H1 (cell line): ENCODE measurements at regions not wholly inside any gene's neighbourhood (a gene's known extent, or its start where the extent isn't known, plus 50 kb on each side); places are given as distances from the start of the nearest gene placed in this dataset.

Experiments
- CTCF ChIA-PET: fragments of 300-600 bp; sonication (Branson Sonifier 250); formaldehyde crosslinking; loops from one replicate; lab custom pipeline; 2021; ENCODE audit not compliant: partially characterized antibody; lab: Charles Lee
- POLR2A ChIA-PET: fragments of 300-600 bp; sonication (Branson Sonifier 250); formaldehyde crosslinking; loops from one replicate; lab custom pipeline; 2021; ENCODE audit warnings: inconsistent platforms; ENCODE audit not compliant: partially characterized antibody; lab: Charles Lee
- DNase-seq, 2 experiments: peaks; one replicate each; pipeline versions ENCODE4 v3.0.0 to v3.0.0-alpha.2; 2010 to 2022; ENCODE audit warnings: low spot score in 2 of 2, low read depth in 1 of 2, mixed read lengths in 1 of 2
- FAIRE-seq: peaks from 2 replicates; lab custom pipeline; 2011; peaks lifted over from hg19 to GRCh38; lab: Jason Lieb, UNC
- H2AFZ ChIP-seq: 2 replicates; pipeline ENCODE4 v1.8.1; 2012; ENCODE audit warnings: low read length, inconsistent platforms
- H2AK5ac ChIP-seq: 2 replicates; pipeline ENCODE4 v1.6.1; 2013; ENCODE audit warnings: low read depth, low read length
- H2BK120ac ChIP-seq: replicated peaks from 2 replicates; pipeline ENCODE3; 2013; ENCODE audit warnings: low read depth, low read length, inconsistent platforms
- H2BK12ac ChIP-seq: 2 replicates; pipeline ENCODE4 v1.6.1; 2013; ENCODE audit warnings: low read depth, low read length
- H2BK15ac ChIP-seq: 2 replicates; pipeline ENCODE4 v1.6.1; 2013; ENCODE audit warnings: low read length
- H2BK20ac ChIP-seq: 2 replicates; pipeline ENCODE4 v1.6.1; 2013; ENCODE audit warnings: low read length
- H2BK5ac ChIP-seq: 2 replicates; pipeline ENCODE4 v1.6.1; 2013; ENCODE audit warnings: low read depth, low read length
- H3K14ac ChIP-seq: 2 replicates; pipeline ENCODE4 v1.6.1; 2013; ENCODE audit warnings: inconsistent platforms; ENCODE audit not compliant: insufficient read length
- H3K18ac ChIP-seq: 2 replicates; pipeline ENCODE4 v1.6.1; 2013; ENCODE audit warnings: low read length; ENCODE audit errors: extremely low read depth
- H3K23ac ChIP-seq: 2 replicates; pipeline ENCODE4 v1.6.1; 2013; ENCODE audit warnings: inconsistent platforms; ENCODE audit not compliant: insufficient read length
- H3K23me2 ChIP-seq: 2 replicates; pipeline ENCODE4 v1.6.1; 2013; ENCODE audit warnings: low read depth, low read length
- H3K27ac ChIP-seq: 2 replicates; pipeline ENCODE4 v1.6.1; 2011; ENCODE audit warnings: low read depth, low read length, inconsistent platforms
- H3K27me3 ChIP-seq, 4 experiments: replicated peaks in 1 of 4; 1 replicate in 1 of 4; 2 replicates in 3 of 4; pipeline versions ENCODE4 v1.6.1 to v1.8.1; 2011 to 2013; ENCODE audit warnings: low read length in 3 of 4, mild to moderate bottlenecking in 3 of 4, inconsistent platforms in 2 of 4, mixed read lengths in 2 of 4, moderate library complexity in 1 of 4; ENCODE audit not compliant: control insufficient read depth in 3 of 4, insufficient read depth in 3 of 4; ENCODE audit errors: extremely low read depth in 1 of 4
- H3K36me3 ChIP-seq, 4 experiments: 2 replicates each; pipeline versions ENCODE4 v1.6.1 to v1.8.1; 2011 to 2013; ENCODE audit warnings: mild to moderate bottlenecking in 4 of 4, low read length in 3 of 4, moderate library complexity in 2 of 4, control low read depth in 1 of 4, inconsistent platforms in 1 of 4; ENCODE audit not compliant: insufficient read depth in 4 of 4, control insufficient read depth in 2 of 4
- H3K4ac ChIP-seq: replicated peaks from 2 replicates; pipeline ENCODE3; 2013; ENCODE audit warnings: low read length, low read depth, mixed read lengths, inconsistent platforms; ENCODE audit not compliant: insufficient read length
- H3K4me1 ChIP-seq, 4 experiments: replicated peaks in 1 of 4; 1 replicate in 1 of 4; 2 replicates in 3 of 4; pipeline versions ENCODE4 v1.6.1 to v1.8.1; 2011 to 2013; ENCODE audit warnings: low read length in 3 of 4, inconsistent platforms in 2 of 4, mixed read lengths in 1 of 4; ENCODE audit not compliant: insufficient read depth in 4 of 4, control insufficient read depth in 3 of 4
- H3K4me2 ChIP-seq, 2 experiments: 2 replicates each; pipeline versions ENCODE4 v1.6.1 to v1.8.1; 2011 to 2013; ENCODE audit warnings: low read depth in 2 of 2, low read length in 2 of 2, control low read depth in 1 of 2, inconsistent platforms in 1 of 2, mild to moderate bottlenecking in 1 of 2; ENCODE audit not compliant: insufficient read depth in 1 of 2
- H3K4me3 ChIP-seq, 4 experiments: fragments of 200-600, 300-600 bp in 1 of 4; sonication (generic), shearing (Covaris generic), sonication (Bioruptor Twin) in 1 of 4; 2 replicates each; pipeline versions ENCODE4 v1.5.1 to v1.8.1; 2011 to 2016; ENCODE audit warnings: low read length in 4 of 4, low read depth in 3 of 4, control low read depth in 2 of 4, inconsistent platforms in 2 of 4, mild to moderate bottlenecking in 2 of 4, mixed read lengths in 1 of 4, moderate library complexity in 1 of 4; ENCODE audit not compliant: insufficient read depth in 2 of 4; ENCODE audit errors: extremely low read depth in 1 of 4
- H3K56ac ChIP-seq: replicated peaks from 2 replicates; pipeline ENCODE3; 2013; ENCODE audit warnings: low read depth, mild to moderate bottlenecking, mixed read lengths, low read length, inconsistent platforms; ENCODE audit not compliant: insufficient read length
- H3K79me1 ChIP-seq: 2 replicates; pipeline ENCODE4 v1.6.1; 2013; ENCODE audit warnings: low read depth, low read length, control low read depth
- H3K79me2 ChIP-seq, 2 experiments: 2 replicates each; pipeline versions ENCODE4 v1.6.1 to v1.8.1; 2012 to 2013; ENCODE audit warnings: low read length in 2 of 2, mild to moderate bottlenecking in 2 of 2, inconsistent platforms in 1 of 2; ENCODE audit not compliant: insufficient read depth in 2 of 2, control insufficient read depth in 1 of 2
- H3K9ac ChIP-seq, 4 experiments: replicated peaks in 1 of 4; 1 replicate in 1 of 4; 2 replicates in 3 of 4; pipeline versions ENCODE4 v1.6.1 to v1.8.1; 2011 to 2013; ENCODE audit warnings: low read depth in 3 of 4, low read length in 3 of 4, control low read depth in 2 of 4, mild to moderate bottlenecking in 2 of 4, moderate library complexity in 2 of 4, inconsistent platforms in 1 of 4; ENCODE audit errors: extremely low read depth in 1 of 4
- H3K9me3 ChIP-seq, 2 experiments: 2 replicates each; pipeline versions ENCODE4 v1.6.1 to v1.8.1; 2012 to 2013; ENCODE audit warnings: mild to moderate bottlenecking in 2 of 2, moderate library complexity in 2 of 2, control low read depth in 1 of 2, inconsistent platforms in 1 of 2, low read depth in 1 of 2, low read length in 1 of 2, mixed read lengths in 1 of 2; ENCODE audit not compliant: insufficient read depth in 2 of 2
- H4K20me1 ChIP-seq, 2 experiments: replicated peaks in 1 of 2; 2 replicates each; pipeline versions ENCODE3 to v1.8.1; 2011 to 2013; ENCODE audit warnings: inconsistent platforms in 2 of 2, low read length in 2 of 2, mild to moderate bottlenecking in 1 of 2; ENCODE audit not compliant: insufficient read depth in 2 of 2, control insufficient read depth in 1 of 2
- H4K5ac ChIP-seq: 2 replicates; pipeline ENCODE4 v1.6.1; 2013; ENCODE audit warnings: low read length, low read depth, mixed read lengths, inconsistent platforms; ENCODE audit not compliant: insufficient read length
- H4K8ac ChIP-seq: 2 replicates; pipeline ENCODE4 v1.8.0; 2013; ENCODE audit warnings: mild to moderate bottlenecking, moderate library complexity, low read length, inconsistent platforms; ENCODE audit not compliant: insufficient read depth; ENCODE audit errors: extremely low read depth
- H4K91ac ChIP-seq: replicated peaks from 2 replicates; pipeline ENCODE3; 2013; ENCODE audit warnings: low read length, mixed read lengths, inconsistent platforms; ENCODE audit not compliant: insufficient read length
- CBX5 ChIP-seq: fragments of 300-800, 300-1000 bp; sonication (generic); IDR thresholded peaks from 2 replicates; pipeline ENCODE4 v1.7.1; 2016; ENCODE audit warnings: antibody characterized with exemption, low read length, low read depth
- CHD1 ChIP-seq: IDR thresholded peaks from 2 replicates; pipeline ENCODE4 v1.6.1; 2012; ENCODE audit warnings: low read depth, low read length, improper control_type of control experiment
- FOSL1 ChIP-seq: IDR thresholded peaks from 2 replicates; pipeline ENCODE4 v1.6.1; 2011; ENCODE audit warnings: mild to moderate bottlenecking, low read depth, low read length, moderate library complexity; ENCODE audit not compliant: insufficient read depth
- KDM5A ChIP-seq: fragments of 200-600 bp; IDR thresholded peaks from 2 replicates; pipeline ENCODE4 v1.7.1; 2012; ENCODE audit warnings: mild to moderate bottlenecking, low read length, inconsistent platforms, mixed read lengths
- MAFK ChIP-seq: IDR thresholded peaks from 2 replicates; pipeline ENCODE4 v1.6.1; 2012; ENCODE audit warnings: low read depth, mild to moderate bottlenecking, improper control_type of control experiment, low read length
- RAD21 ChIP-seq, 2 experiments: IDR thresholded peaks in 1 of 2; conservative IDR thresholded peaks in 1 of 2; 2 replicates each; pipeline ENCODE4 v1.6.1; 2011; ENCODE audit warnings: low read depth in 2 of 2, low read length in 2 of 2, improper control_type of control experiment in 1 of 2, inconsistent platforms in 1 of 2, mild to moderate bottlenecking in 1 of 2, moderate library complexity in 1 of 2
- SRF ChIP-seq: IDR thresholded peaks from 2 replicates; pipeline ENCODE4 v1.6.1; 2011; ENCODE audit warnings: mild to moderate bottlenecking, low read depth, low read length, moderate library complexity
- TCF12 ChIP-seq: IDR thresholded peaks from 2 replicates; pipeline ENCODE4 v1.6.1; 2011; ENCODE audit warnings: low read depth, mild to moderate bottlenecking, low read length
- WGBS, 2 experiments: shearing (Covaris generic) in 1 of 2; methylation state at CpG; one replicate each; pipeline versions ENCODE4 v1.1.6 to v1.1.7; 2013 to 2015; ENCODE audit warnings: low lambda C conversion rate in 2 of 2, mixed read lengths in 2 of 2, inconsistent platforms in 1 of 2, low coverage in 1 of 2, missing lambda C conversion rate in 1 of 2; ENCODE audit not compliant: insufficient replicate concordance in 2 of 2, insufficient coverage in 1 of 2, insufficient read length in 1 of 2; ENCODE audit errors: extremely low coverage in 1 of 2, missing lambda C conversion rate in 1 of 2; 5-methylcytosine and 5-hydroxymethylcytosine counted together
- TF ChIP-seq, protein P1 (sequence below): IDR thresholded peaks from 2 replicates; pipeline ENCODE4 v1.6.1; 2012; ENCODE audit warnings: inconsistent platforms

DNA sequence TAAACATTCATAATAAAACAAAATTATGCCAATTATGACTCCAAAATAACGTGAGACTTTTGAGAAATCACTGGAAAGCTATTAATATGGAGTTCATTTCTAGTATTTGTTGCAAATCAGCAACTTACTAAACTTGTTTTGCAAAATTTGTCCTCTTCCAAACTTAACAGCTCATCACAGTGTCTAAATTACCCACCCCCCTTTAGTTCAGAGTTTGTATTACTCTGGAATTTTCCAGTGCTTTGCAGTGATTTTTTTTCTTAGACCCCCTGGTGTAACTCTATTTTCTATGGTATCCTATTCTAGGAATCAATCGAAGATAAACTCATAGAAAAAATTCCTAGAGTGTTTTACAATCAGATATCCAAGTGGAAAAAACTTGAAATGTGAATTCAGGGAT lies 72.4 kb upstream of the CACHD1 start:
- 89% methylated on average over 2 of the region's 2 CpGs; no CpG with 5 or more reads in 1 of the 2 experiments for WGBS, 2 experiments
- H3K4me3 ChIP-seq = no peak overlapping the region

More for the DNA sequence above, 72.4 kb upstream of the CACHD1 start:
- Histone ChIP-seq H3K4me2 (no peak overlapping the region), H3K56ac (no peak overlapping the region), H2BK120ac (no peak overlapping the region), H3K23ac (no peak overlapping the region), H3K36me3 (no peaks in the 10 kb centered on the region), H3K27me3 (no peaks in the 10 kb centered on the region), H2BK12ac (no peak overlapping the region), H3K27ac (no peak overlapping the region), H3K4me1 (no peaks in the 10 kb centered on the region), H2AFZ (no peak overlapping the region), H3K4ac (no peak overlapping the region), H3K79me2 (no peaks in the 10 kb centered on the region), H2BK20ac (no peak overlapping the region), H3K9ac (no peak overlapping the region), H4K20me1 (no peaks in the 10 kb centered on the region), H4K91ac (no peak overlapping the region), H4K5ac (no peak overlapping the region), H3K79me1 (no peaks in the 10 kb centered on the region), H3K18ac (no peak overlapping the region), H4K8ac (no peak overlapping the region), H2BK15ac (no peak overlapping the region), H3K23me2 (no peaks in the 10 kb centered on the region), H2AK5ac (no peak overlapping the region), H3K9me3 (no peaks in the 10 kb centered on the region), H3K14ac (no peak overlapping the region), H2BK5ac (no peak overlapping the region)
- POLR2A ChIA-PET = interaction anchor here (1.2 to 1.5 kb wide), 2 partner anchors 31 to 75 kb away, joined by 3 to 4 read pairs; no protein-coding TSS in a partner anchor
- TF ChIP-seq TCF12 = no peak
- TF ChIP-seq, protein P1, sequence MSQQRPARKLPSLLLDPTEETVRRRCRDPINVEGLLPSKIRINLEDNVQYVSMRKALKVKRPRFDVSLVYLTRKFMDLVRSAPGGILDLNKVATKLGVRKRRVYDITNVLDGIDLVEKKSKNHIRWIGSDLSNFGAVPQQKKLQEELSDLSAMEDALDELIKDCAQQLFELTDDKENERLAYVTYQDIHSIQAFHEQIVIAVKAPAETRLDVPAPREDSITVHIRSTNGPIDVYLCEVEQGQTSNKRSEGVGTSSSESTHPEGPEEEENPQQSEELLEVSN = no peak
- no peak for TF ChIP-seq CBX5
- TF ChIP-seq MAFK = no peak
- no peak for TF ChIP-seq SRF
- no peak for TF ChIP-seq RAD21 (IDR thresholded peaks at IDR 0.05 in 1 of 2, conservative IDR thresholded peaks at IDR 0.05 in 1 of 2; ENCODE audit: low read depth in 2 of 2, low read length in 2 of 2)
- no peak for TF ChIP-seq CHD1
- TF ChIP-seq FOSL1 = no peak
- no peak for TF ChIP-seq KDM5A
- CTCF ChIA-PET = interaction anchor here (1.0 to 1.5 kb wide), 5 partner anchors 9 to 286 kb away, joined by 3 to 5 read pairs (median 5); no protein-coding TSS in a partner anchor
- no peak for DNase-seq
- FAIRE-seq = no peak
